EH (cell line): ENCODE measurements at regions not wholly inside any gene's neighbourhood (a gene's known extent, or its start where the extent isn't known, plus 50 kb on each side); places are given as distances from the start of the nearest gene placed in this dataset.

Source experiments
- DNase-seq: peaks from one replicate; pipeline ENCODE4 v3.0.0-alpha.2; 2015; ENCODE audit warnings: low read depth

DNA sequence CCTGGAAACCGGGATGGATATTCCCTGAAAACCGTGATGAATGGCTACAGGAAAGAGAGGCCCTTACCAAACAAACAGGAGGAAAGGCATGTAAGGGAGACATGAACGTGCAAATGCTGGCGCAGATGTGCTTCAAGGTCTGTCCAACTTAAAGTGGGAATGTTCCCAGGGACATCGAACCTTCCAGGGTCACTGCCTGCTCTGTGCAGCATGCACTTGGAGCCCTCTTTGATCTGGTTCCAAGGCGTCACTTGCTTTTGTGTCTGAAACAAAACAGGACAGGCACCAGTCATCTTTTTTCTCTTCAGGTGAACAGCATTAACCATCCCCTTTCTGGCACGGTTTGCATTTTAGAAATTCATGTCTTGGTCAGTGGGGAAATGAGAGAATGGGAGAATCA lies 479.4 kb downstream of the RASEF start:
- DNase-seq: no peak

GRCh38 chr9:82584349-82584863 lies 478.5 kb downstream of the RASEF start:
- DNase-seq: peak; percentile 26

DNA sequence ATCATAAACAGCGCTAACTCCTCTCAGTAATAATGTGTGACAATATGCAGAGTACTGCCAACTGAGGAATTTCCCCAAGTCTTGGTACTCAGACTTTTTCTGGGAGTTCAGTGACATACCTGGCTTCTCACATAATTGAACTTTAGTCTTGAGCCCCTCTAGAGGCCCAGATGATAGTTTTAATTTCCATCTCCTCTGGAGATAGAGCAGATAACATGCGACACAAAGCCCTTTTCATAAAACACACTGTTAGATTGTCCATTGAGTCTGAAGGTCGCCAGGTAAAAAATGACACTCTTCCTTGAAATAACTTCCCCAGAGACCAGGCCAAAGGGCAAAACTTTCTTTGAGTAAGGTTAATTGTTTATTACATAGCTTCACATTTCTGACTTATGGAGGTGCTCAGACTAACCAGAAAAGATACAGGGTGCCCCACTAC lies 476.0 kb downstream of the RASEF start:
- no peak for DNase-seq

DNA sequence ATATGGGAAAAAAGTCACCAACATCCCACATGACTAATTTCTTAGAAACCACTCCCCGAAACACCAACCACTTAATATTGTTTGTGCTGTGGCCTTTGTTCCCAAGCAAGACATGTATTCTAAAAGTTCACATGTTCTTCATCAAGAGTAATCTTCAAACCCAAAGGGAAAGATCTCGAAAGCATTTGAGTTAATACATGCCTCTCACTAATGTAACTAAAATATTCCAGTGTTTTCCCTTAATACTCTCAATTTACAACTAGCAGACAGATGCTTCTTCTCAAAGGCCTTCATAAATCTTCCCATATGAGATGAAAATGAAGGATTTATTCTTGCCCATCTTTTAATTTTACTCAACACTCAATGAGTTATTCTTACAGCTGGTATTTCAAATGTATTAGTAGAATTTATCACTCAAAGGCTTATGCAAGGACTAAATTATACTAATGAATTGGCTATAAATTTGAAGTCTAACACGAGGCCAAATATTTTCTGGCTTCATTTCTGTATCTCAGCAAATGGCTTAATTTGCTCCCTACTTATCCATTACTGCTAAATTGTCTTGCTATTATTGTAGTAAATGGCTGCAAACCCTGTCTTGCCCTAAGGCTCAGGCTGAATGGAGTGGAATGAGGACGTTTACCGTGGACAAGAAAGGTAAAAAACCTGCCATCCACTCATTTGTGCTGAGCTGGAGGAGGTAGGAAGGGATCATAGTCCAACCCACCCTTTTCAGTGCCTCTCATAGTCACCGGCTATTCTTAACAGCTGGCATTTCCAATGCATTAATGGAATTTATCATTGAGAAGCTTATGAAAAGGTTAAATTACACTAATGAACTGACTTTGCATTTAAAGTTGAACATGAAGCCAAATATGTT lies 474.4 kb downstream of the RASEF start:
- no peak for DNase-seq

- DNase-seq: no peak
These were observed 472.1 kb downstream of the RASEF start for GRCh38 chr9:82590845-82591244.

DNA sequence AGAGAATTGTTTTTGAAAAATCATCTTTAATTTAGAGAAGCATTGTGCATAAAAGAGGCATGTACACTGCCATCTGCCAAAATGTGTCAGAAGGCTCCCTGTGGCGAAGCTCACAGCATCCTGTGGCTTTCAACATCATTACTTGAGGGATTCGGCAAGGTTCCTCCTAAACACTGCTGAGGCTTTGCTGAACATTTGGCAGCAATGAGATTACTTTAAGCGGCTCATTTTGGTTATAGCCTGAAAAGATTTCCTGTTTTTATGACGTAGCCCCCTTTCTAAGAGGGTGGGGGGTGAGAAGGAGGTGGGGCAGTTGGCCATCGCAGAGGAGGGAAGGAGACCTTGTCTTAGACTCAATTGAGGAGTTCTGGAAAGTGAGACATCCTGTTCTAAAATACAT lies 469.4 kb downstream of the RASEF start:
- no peak for DNase-seq

- peak; percentile 23 for DNase-seq
These were observed 465.4 kb downstream of the RASEF start for GRCh38 chr9:82597241-82598203.

DNA sequence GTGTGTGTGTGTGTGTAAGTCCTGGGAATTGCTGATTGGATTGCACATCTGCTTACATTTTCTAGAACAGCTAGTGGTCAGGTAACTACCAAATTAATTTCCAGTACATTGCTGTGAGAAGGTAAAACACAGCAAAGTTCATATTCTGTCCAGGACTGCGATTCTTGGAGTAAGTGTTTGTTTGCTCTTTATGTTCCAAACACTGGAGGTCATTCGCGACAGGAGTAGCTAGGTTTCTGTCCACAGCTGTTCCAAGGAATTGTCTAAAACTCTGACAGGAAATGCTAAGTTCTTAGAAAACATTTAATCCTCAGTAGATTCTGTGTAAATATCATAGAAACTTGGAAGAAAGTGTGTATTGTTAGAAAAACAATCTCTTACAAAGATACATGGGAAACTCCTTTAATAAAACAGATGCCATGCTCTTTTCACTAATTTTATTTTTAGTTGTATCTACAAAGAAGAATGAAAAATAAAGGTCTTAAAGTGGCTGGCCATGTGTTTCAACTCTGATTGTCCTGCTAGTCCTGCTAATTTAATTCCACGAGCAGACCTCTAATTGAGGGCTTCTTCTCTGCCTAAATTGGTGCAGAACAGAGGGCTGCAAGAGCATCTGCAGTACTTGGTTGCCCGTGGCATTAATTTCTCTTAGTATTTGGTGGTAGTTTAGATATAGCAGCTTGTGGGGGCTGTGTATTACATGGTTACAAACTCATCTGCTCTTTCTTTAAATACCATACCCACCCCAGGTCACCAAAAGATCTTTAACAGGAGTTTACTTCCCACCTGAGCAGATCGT lies 464.5 kb downstream of the RASEF start:
- no peak for DNase-seq

DNA sequence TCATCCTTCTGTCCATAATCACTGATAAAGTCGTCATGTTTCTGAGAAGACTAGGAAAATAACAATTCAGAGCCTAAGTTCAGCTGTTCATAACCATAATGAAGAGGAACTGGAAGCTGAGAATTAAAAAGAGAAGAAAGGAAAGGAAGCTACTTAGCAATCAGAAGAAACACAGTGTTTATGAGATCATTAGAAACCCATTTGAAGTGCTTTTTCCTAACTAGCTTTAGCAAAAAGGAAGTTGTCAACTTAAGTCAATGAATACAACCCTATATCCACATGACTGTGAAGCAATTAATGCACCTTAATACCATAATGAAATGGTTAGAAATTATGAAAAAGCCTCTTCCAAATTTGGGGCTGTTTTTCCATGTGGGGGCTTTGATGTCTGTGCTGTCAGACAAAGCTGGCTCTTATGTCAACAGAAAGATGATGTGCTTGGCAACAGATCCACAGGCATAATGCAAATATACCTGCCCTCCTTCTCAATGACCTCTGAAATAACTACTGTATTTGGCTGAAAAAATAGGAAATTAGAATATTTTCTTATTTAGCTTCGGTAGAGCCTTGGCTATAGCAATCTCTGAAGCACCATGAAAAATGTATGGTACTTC lies 463.5 kb downstream of the RASEF start:
- no peak for DNase-seq

GRCh38 chr9:82600536-82601292 lies 462.2 kb downstream of the RASEF start:
- no peak for DNase-seq

GRCh38 chr9:82601293-82601771 lies 461.6 kb downstream of the RASEF start:
- DNase-seq: peak; percentile 63

GRCh38 chr9:82604947-82605656 lies 457.8 kb downstream of the RASEF start:
- peak; percentile 5 for DNase-seq

- no peak for DNase-seq
These were observed 457.3 kb downstream of the RASEF start for GRCh38 chr9:82605657-82606031.

GRCh38 chr9:82606071-82606470 lies 456.9 kb downstream of the RASEF start:
- no peak for DNase-seq

- peak; percentile 72 for DNase-seq
These were observed 456.2 kb downstream of the RASEF start for GRCh38 chr9:82606492-82607382.

GRCh38 chr9:82608487-82608886 lies 454.5 kb downstream of the RASEF start:
- DNase-seq: no peak

DNA sequence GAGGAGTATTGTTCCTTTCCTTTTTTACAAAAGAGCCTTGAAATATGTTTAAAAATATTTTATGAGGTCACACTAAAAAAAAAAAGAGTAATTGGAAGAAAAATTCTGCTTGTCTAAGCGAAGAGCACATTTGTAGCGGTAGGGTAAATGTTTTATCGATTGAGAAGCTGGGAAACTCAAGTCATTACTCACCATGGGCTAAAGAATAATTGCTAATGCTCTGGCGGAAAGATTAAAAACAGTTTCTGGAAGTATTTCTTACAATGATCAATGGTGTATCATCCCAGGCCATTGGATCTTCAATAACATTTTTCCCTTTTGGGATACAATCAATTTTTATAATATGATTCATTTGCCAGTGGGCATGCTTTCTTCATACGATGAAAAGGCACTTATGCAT lies 450.0 kb downstream of the RASEF start:
- no peak for DNase-seq

- no peak for DNase-seq
These were observed 449.4 kb downstream of the RASEF start for GRCh38 chr9:82613498-82613897.

- no peak for DNase-seq
These were observed 446.4 kb downstream of the RASEF start for GRCh38 chr9:82616545-82616944.
